ENCODE measurements at regions not wholly inside any gene's neighbourhood (a gene's known extent, or its start where the extent isn't known, plus 50 kb on each side); places are given as distances from the start of the nearest gene placed in this dataset.
"Not testable (repeated sequence)": the region's sequence is repeated elsewhere in the genome, so short reads cannot be mapped to it uniquely, and the experiment has no call there.

DNA sequence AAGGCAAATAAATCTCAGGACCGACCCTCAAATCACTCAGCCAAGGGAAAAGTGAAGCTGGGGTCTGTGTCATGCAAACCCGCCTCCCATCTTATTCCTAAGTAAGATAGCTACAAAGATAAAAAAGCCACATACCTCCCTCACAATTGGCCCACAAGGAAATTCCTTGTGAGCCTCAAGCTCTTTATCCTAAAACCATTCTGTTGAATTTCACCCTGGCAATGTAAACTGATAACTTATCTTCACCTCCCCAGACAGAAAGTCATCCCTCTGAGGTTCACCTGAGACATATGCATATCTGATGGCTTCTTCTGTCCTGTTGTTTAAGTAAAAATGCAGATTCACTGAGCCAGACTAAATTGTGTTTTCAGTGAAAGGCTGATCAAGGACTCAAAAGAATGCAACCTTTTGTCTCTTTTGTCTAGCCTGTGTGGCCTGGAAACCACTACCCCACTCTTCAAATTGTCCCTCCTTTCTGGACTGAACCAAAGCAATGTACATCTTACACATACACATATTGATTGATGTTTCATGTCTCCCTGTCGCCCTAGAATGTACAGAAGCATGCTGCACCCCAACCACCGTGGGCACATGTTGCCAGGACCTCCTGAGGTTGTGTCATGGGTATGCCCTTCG lies 91.3 kb downstream of the MFAP3L start:
- Histone ChIP-seq H3K4me3 (ENCODE audit: low read depth, low read length) (no peak overlapping the region), H3K4me2 (ENCODE audit: low read length) (no peak overlapping the region), H3K79me2 (no peaks in the 10 kb centered on the region), H2AFZ (no peak overlapping the region), H3K9ac (no peak overlapping the region), H3K4me1 (no peaks in the 10 kb centered on the region), H3K27ac (no peak overlapping the region), H3K36me3 (ENCODE audit: control insufficient read depth, insufficient read depth, low read length) (no peaks in the 10 kb centered on the region), H3K27me3 (ENCODE audit: control insufficient read depth, insufficient read depth, low read length) (no peaks in the 10 kb centered on the region), H3K9me3 (ENCODE audit: control insufficient read depth, low read length) (no peaks in the 10 kb centered on the region)
- no peak for TF ChIP-seq CTCF (IDR thresholded peaks at IDR 0.05)

DNA sequence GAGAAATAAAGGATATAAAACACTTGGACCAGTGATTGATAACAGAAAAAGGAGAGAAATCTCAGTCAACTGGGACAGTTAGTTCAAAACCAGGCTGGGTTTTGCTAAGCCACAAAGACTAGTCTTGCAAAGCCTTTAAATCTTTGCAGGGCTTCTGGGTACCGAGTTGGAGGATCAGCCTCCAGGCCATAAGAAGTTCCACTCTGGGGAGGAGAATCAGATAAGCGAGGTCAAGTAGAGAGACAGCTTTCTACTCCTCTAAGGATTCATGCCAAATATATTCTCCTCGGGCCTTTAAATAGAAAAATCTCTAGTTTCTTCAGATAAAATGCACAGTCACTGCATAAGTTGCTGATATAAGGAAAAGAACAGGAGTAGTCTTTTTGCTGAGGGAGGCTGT lies 92.7 kb downstream of the MFAP3L start:
- H3K27me3 ChIP-seq (ENCODE audit: control insufficient read depth, insufficient read depth, low read length): no peaks in the 10 kb centered on the region
- TF ChIP-seq CTCF (IDR thresholded peaks at IDR 0.05): no peak

GRCh38 chr4:169931964-169932363 lies 94.2 kb downstream of the MFAP3L start:
- H3K27me3 ChIP-seq (ENCODE audit: control insufficient read depth, insufficient read depth, low read length): no peaks in the 10 kb centered on the region
- H3K4me2 ChIP-seq (ENCODE audit: low read length): no peak overlapping the region
- no peaks in the 10 kb centered on the region for H3K79me2 ChIP-seq
- H3K27ac ChIP-seq: no peak overlapping the region
- no peak overlapping the region for H3K9ac ChIP-seq
- no peaks in the 10 kb centered on the region for H3K9me3 ChIP-seq (ENCODE audit: control insufficient read depth, low read length)
- no peak overlapping the region for H2AFZ ChIP-seq
- no peak overlapping the region for H3K4me3 ChIP-seq (ENCODE audit: low read depth, low read length)
- no peaks in the 10 kb centered on the region for H3K36me3 ChIP-seq (ENCODE audit: control insufficient read depth, insufficient read depth, low read length)
- no peaks in the 10 kb centered on the region for H3K4me1 ChIP-seq
- TF ChIP-seq CTCF (IDR thresholded peaks at IDR 0.05): no peak

More for the DNA sequence above, 92.7 kb downstream of the MFAP3L start:
- Histone ChIP-seq H3K36me3 (ENCODE audit: control insufficient read depth, insufficient read depth, low read length) (no peaks in the 10 kb centered on the region), H3K27ac (no peak overlapping the region), H3K4me2 (ENCODE audit: low read length) (no peak overlapping the region), H3K4me3 (ENCODE audit: low read depth, low read length) (no peak overlapping the region), H3K9ac (no peak overlapping the region), H3K4me1 (no peaks in the 10 kb centered on the region), H2AFZ (no peak overlapping the region), H3K79me2 (no peaks in the 10 kb centered on the region), H3K9me3 (ENCODE audit: control insufficient read depth, low read length) (no peaks in the 10 kb centered on the region)

- H3K27me3 ChIP-seq (ENCODE audit: control insufficient read depth, insufficient read depth, low read length); H3K27ac ChIP-seq; H3K4me1 ChIP-seq; H3K4me2 ChIP-seq (ENCODE audit: low read length); H3K4me3 ChIP-seq (ENCODE audit: low read depth, low read length); H3K36me3 ChIP-seq (ENCODE audit: control insufficient read depth, insufficient read depth, low read length); H3K9me3 ChIP-seq (ENCODE audit: control insufficient read depth, low read length); H3K9ac ChIP-seq; H3K79me2 ChIP-seq; H2AFZ ChIP-seq: not testable (repeated sequence)
Measured at GRCh38 chr4:169930755-169931154, 95.4 kb downstream of the MFAP3L start.

DNA sequence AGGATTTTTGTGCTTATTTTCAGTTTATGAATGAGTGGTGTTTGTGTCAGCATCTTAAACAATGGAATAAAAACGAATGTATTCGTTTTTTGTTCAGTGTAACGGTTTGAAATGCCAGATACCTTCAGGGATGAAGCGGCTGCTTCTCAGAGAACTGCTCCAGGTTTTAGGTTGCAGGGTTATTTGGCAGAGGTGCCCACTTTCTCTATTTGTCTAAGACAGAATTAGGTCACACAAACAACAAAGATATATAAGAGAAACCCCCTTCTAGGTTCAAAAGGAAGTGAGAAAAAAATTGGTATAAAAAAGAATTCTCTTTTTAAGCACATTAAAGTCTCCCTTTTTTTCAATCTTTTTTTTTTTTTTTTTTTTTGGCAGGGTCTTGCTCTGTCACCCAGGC lies 98.9 kb downstream of the MFAP3L start:
- H3K79me2 ChIP-seq: no peaks in the 10 kb centered on the region
- H3K27ac ChIP-seq: no peak overlapping the region
- H3K4me2 ChIP-seq (ENCODE audit: low read length): no peak overlapping the region
- no peaks in the 10 kb centered on the region for H3K9me3 ChIP-seq (ENCODE audit: control insufficient read depth, low read length)
- H3K4me3 ChIP-seq (ENCODE audit: low read depth, low read length): no peak overlapping the region
- H3K9ac ChIP-seq: no peak overlapping the region
- H3K4me1 ChIP-seq: no peaks in the 10 kb centered on the region
- no peaks in the 10 kb centered on the region for H3K27me3 ChIP-seq (ENCODE audit: control insufficient read depth, insufficient read depth, low read length)
- no peaks in the 10 kb centered on the region for H3K36me3 ChIP-seq (ENCODE audit: control insufficient read depth, insufficient read depth, low read length)
- no peak overlapping the region for H2AFZ ChIP-seq
- TF ChIP-seq CTCF (IDR thresholded peaks at IDR 0.05): no peak

All from parathyroid adenoma (tissue), 2 donors.